ENCODE measurements at regions not wholly inside any gene's neighbourhood (a gene's known extent, or its start where the extent isn't known, plus 50 kb on each side); places are given as distances from the start of the nearest gene placed in this dataset.

- Histone ChIP-seq H3K9me3 (ENCODE audit: low read length) (no peaks in the 10 kb centered on the region), H3K9ac (ENCODE audit: insufficient read depth, low read depth, low read length) (no peak overlapping the region), H3K27me3 (ENCODE audit: control insufficient read depth in 1 of 2, insufficient read depth in 2 of 2, low read length in 2 of 2) (no peaks in the 10 kb centered on the region), H3K4me3 (replicated peaks in 1 of 3; ENCODE audit: insufficient read depth in 1 of 3, low read depth in 2 of 3, low read length in 3 of 3) (no peak overlapping the region), H3K27ac (ENCODE audit: extremely low read length, insufficient read depth, low read length) (no peak overlapping the region), H4K20me1 (ENCODE audit: insufficient read depth, low read length) (no peaks in the 10 kb centered on the region), H3K4me2 (ENCODE audit: low read depth, low read length) (no peak overlapping the region), H3K36me3 (replicated peaks in 1 of 2; ENCODE audit: control insufficient read depth in 1 of 2, insufficient read depth in 2 of 2, low read length in 2 of 2) (no peaks in the 10 kb centered on the region), H2AFZ (ENCODE audit: low read length) (no peak overlapping the region), H3K79me2 (ENCODE audit: insufficient read depth, low read length) (no peaks in the 10 kb centered on the region), H3K4me1 (ENCODE audit: insufficient read depth, low read length) (no peaks in the 10 kb centered on the region)
- DNase-seq (ENCODE audit: low spot score) (no peak), ATAC-seq (no peak), FAIRE-seq (no peak)
- in situ Hi-C loops (cut with HindIII; ENCODE audit: extremely low pct_ligation_motif_present, low pct_unique_long_range_greater_than_20kb) (no loop called here), intact Hi-C loops (cut with micrococcal nuclease; ENCODE audit: unreplicated experiment) (no loop called here)
- no TSS peak for BruUV-seq (replicated peaks)
- TF ChIP-seq ZNF331 (CRISPR knock-in tag; IDR thresholded peaks at IDR 0.05) (no peak), ZNF557 (CRISPR knock-in tag; IDR thresholded peaks at IDR 0.05) (no peak), SOX13 (IDR thresholded peaks at IDR 0.05) (no peak), SOX13 (CRISPR knock-in tag; conservative IDR thresholded peaks at IDR 0.05 in 1 of 2, IDR thresholded peaks at IDR 0.05 in 1 of 2) (no peak), TAF15 (IDR thresholded peaks at IDR 0.05; ENCODE audit: low read depth, low read length, poor library complexity, severe bottlenecking) (no peak), EP300 (IDR thresholded peaks at IDR 0.05; ENCODE audit: low read depth in 2 of 2, low read length in 2 of 2) (no peak), EP300 (CRISPR knock-in tag; IDR thresholded peaks at IDR 0.05; ENCODE audit: borderline replicate concordance) (no peak), ZNF597 (CRISPR knock-in tag; IDR thresholded peaks at IDR 0.05) (no peak), ARNT (IDR thresholded peaks at IDR 0.05) (no peak), KDM1A (CRISPR knock-in tag; IDR thresholded peaks at IDR 0.05) (no peak), KDM2A (CRISPR knock-in tag; IDR thresholded peaks at IDR 0.05; ENCODE audit: borderline replicate concordance, low read depth) (no peak), SRSF1 (optimal IDR thresholded peaks at IDR 0.05; ENCODE audit: low read depth, low read length) (no peak), ZNF552 (CRISPR knock-in tag; IDR thresholded peaks at IDR 0.05; ENCODE audit: borderline replicate concordance) (no peak), ZNF350 (CRISPR knock-in tag; IDR thresholded peaks at IDR 0.05; ENCODE audit: borderline replicate concordance, low read depth) (no peak)
- TF ChIP-seq, protein P1, sequence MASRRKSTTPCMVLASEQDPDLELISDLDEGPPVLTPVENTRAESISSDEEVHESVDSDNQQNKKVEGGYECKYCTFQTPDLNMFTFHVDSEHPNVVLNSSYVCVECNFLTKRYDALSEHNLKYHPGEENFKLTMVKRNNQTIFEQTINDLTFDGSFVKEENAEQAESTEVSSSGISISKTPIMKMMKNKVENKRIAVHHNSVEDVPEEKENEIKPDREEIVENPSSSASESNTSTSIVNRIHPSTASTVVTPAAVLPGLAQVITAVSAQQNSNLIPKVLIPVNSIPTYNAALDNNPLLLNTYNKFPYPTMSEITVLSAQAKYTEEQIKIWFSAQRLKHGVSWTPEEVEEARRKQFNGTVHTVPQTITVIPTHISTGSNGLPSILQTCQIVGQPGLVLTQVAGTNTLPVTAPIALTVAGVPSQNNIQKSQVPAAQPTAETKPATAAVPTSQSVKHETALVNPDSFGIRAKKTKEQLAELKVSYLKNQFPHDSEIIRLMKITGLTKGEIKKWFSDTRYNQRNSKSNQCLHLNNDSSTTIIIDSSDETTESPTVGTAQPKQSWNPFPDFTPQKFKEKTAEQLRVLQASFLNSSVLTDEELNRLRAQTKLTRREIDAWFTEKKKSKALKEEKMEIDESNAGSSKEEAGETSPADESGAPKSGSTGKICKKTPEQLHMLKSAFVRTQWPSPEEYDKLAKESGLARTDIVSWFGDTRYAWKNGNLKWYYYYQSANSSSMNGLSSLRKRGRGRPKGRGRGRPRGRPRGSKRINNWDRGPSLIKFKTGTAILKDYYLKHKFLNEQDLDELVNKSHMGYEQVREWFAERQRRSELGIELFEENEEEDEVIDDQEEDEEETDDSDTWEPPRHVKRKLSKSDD (CRISPR knock-in tag; IDR thresholded peaks at IDR 0.05; ENCODE audit: low read depth), result no peak
- TF ChIP-seq, protein P2, sequence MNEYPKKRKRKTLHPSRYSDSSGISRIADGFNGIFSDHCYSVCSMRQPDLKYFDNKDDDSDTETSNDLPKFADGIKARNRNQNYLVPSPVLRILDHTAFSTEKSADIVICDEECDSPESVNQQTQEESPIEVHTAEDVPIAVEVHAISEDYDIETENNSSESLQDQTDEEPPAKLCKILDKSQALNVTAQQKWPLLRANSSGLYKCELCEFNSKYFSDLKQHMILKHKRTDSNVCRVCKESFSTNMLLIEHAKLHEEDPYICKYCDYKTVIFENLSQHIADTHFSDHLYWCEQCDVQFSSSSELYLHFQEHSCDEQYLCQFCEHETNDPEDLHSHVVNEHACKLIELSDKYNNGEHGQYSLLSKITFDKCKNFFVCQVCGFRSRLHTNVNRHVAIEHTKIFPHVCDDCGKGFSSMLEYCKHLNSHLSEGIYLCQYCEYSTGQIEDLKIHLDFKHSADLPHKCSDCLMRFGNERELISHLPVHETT (CRISPR knock-in tag; conservative IDR thresholded peaks at IDR 0.05), result no peak
- CTCF ChIA-PET (ENCODE audit: low intra/inter-chr PET ratio, low total read pairs), result no interaction called here
- POLR2A ChIA-PET, result no interaction called here
- WGBS (ENCODE audit: low lambda C conversion rate), result 2% methylated on average over 3 of the region's 3 CpGs
Measured at GRCh38 chr9:115445655-115446054, 327.7 kb upstream of the TNC start.
